DOHH2 (cell line): ENCODE measurements at regions not wholly inside any gene's neighbourhood (a gene's known extent, or its start where the extent isn't known, plus 50 kb on each side); places are given as distances from the start of the nearest gene placed in this dataset.

Source experiments
- H3F3A ChIP-seq: fragments of 200-600 bp; sonication (generic), shearing (Covaris generic); 2 replicates; pipeline ENCODE4 v1.6.0; 2016; ENCODE audit warnings: antibody characterized with exemption, mild to moderate bottlenecking; ENCODE audit not compliant: control insufficient read depth, insufficient read depth
- H3K27ac ChIP-seq: fragments of 200-600 bp; sonication (generic); 2 replicates; pipeline ENCODE4 v1.5.1; 2014; ENCODE audit warnings: low read depth, mild to moderate bottlenecking, low read length, moderate library complexity
- H3K27me3 ChIP-seq: fragments of 200-600 bp; sonication (generic); 2 replicates; pipeline ENCODE4 v1.6.1; 2014; ENCODE audit warnings: mild to moderate bottlenecking, low read length, mixed read lengths; ENCODE audit not compliant: control insufficient read depth
- H3K36me3 ChIP-seq: fragments of 200-600 bp; sonication (generic); 2 replicates; pipeline ENCODE4 v1.6.1; 2014; ENCODE audit warnings: mild to moderate bottlenecking, low read length, moderate library complexity, mixed read lengths; ENCODE audit not compliant: control insufficient read depth
- H3K4me1 ChIP-seq: fragments of 200-600 bp; sonication (generic); 2 replicates; pipeline ENCODE4 v1.6.1; 2014; ENCODE audit warnings: mild to moderate bottlenecking, low read length, mixed read lengths; ENCODE audit not compliant: control insufficient read depth
- H3K4me2 ChIP-seq: fragments of 200-600 bp; sonication (generic); 2 replicates; pipeline ENCODE4 v1.6.0; 2014; ENCODE audit warnings: mild to moderate bottlenecking, low read length, moderate library complexity
- H3K4me3 ChIP-seq: fragments of 200-600 bp; sonication (generic); 2 replicates; pipeline ENCODE4 v1.5.1; 2014; ENCODE audit warnings: mild to moderate bottlenecking, low read length, mixed read lengths
- H3K79me2 ChIP-seq: fragments of 200-600 bp; sonication (generic); 2 replicates; pipeline ENCODE4 v1.6.1; 2014; ENCODE audit warnings: mild to moderate bottlenecking, low read length, mixed read lengths; ENCODE audit not compliant: control insufficient read depth
- H3K9me2 ChIP-seq: fragments of 200-600 bp; sonication (generic); replicated peaks from 2 replicates; pipeline ENCODE4 v1.6.1; 2014; ENCODE audit warnings: mild to moderate bottlenecking, low read length, mixed read lengths; ENCODE audit not compliant: control insufficient read depth
- H3K9me3 ChIP-seq: fragments of 200-600 bp; sonication (generic); 2 replicates; pipeline ENCODE4 v1.6.1; 2014; ENCODE audit warnings: antibody characterized with exemption, low read length, mixed read lengths; ENCODE audit not compliant: control insufficient read depth, insufficient read depth
- H4K20me1 ChIP-seq: fragments of 200-600 bp; sonication (generic); 2 replicates; pipeline ENCODE4 v1.6.0; 2014; ENCODE audit warnings: low read depth, mild to moderate bottlenecking, antibody characterized with exemption, low read length, moderate library complexity; ENCODE audit not compliant: control insufficient read depth, insufficient read depth
- EZH2phosphoT487 ChIP-seq: fragments of 200-600 bp; sonication (generic); IDR thresholded peaks from 2 replicates; pipeline ENCODE4 v1.6.1; 2017; ENCODE audit warnings: borderline replicate concordance, mild to moderate bottlenecking, antibody characterized with exemption, low read length, moderate library complexity, mixed read lengths
- TF ChIP-seq, protein P1 (sequence below): fragments of 200-600 bp; sonication (generic); IDR thresholded peaks from one replicate; pipeline ENCODE4 v1.5.1; 2014; ENCODE audit warnings: antibody characterized with exemption, mild to moderate bottlenecking, low read depth, low read length; ENCODE audit not compliant: poor library complexity, severe bottlenecking

DNA sequence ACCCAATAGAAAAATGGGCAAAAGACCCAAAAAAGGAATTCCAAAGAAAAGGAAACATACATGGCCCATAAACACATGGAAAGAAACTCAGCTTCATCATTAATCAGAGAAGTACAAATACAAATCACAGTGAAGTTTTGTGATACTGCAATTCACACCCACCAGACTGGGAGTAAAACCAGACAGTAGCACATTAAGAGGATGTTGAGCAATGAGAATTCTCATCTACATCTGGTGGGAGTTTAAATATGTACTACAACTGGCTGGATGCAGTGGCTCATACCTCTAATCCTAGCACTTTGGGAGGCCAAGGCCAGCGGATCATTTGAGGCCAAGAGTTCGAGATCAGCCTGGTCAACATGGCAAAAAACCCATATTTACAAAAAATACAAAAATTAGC lies 125.7 kb upstream of the PHACTR1 start:
- H3K27ac ChIP-seq: no peak overlapping the region
- H3K9me2 ChIP-seq: no peaks in the 10 kb centered on the region
- no peak overlapping the region for H3K4me3 ChIP-seq

DNA sequence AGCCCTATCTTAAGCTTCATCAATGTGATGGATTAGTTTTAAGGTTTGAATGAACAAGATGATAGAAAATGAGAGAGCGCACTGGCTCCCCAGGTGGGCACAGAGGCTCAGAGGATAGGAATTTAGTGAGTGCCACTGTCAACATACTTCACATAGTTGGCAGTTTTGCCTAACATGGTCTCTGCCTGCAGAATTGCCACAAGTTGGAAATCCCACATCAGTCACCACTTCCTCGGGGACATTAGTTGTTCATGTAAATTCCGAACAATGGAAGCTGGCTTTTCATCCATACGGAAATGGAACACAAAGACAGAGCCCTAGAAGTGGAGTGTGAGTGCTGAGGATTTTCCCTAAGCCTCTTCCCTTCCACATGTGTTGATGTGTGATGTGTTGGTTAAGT lies 123.9 kb upstream of the PHACTR1 start:
- Histone ChIP-seq H3K9me2 (no peaks in the 10 kb centered on the region), H4K20me1 (no peaks in the 10 kb centered on the region), H3K4me1 (peaks cover 53% of the 10 kb centered on the region), H3F3A (0 out of 2 replicates have a peak, but pooled peaks cover 5% of the 10 kb centered on the region), H3K4me3 (no peak overlapping the region), H3K27ac (no peak overlapping the region), H3K79me2 (no peaks in the 10 kb centered on the region), H3K9me3 (no peaks in the 10 kb centered on the region), H3K27me3 (no peaks in the 10 kb centered on the region), H3K4me2 (no peak overlapping the region), H3K36me3 (no peaks in the 10 kb centered on the region)
- TF ChIP-seq, protein P1, sequence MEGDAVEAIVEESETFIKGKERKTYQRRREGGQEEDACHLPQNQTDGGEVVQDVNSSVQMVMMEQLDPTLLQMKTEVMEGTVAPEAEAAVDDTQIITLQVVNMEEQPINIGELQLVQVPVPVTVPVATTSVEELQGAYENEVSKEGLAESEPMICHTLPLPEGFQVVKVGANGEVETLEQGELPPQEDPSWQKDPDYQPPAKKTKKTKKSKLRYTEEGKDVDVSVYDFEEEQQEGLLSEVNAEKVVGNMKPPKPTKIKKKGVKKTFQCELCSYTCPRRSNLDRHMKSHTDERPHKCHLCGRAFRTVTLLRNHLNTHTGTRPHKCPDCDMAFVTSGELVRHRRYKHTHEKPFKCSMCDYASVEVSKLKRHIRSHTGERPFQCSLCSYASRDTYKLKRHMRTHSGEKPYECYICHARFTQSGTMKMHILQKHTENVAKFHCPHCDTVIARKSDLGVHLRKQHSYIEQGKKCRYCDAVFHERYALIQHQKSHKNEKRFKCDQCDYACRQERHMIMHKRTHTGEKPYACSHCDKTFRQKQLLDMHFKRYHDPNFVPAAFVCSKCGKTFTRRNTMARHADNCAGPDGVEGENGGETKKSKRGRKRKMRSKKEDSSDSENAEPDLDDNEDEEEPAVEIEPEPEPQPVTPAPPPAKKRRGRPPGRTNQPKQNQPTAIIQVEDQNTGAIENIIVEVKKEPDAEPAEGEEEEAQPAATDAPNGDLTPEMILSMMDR: no peak
- TF ChIP-seq EZH2phosphoT487: no peak

More for the DNA sequence above, 125.7 kb upstream of the PHACTR1 start:
- Histone ChIP-seq H3K4me2 (no peak overlapping the region), H3K9me3 (no peaks in the 10 kb centered on the region), H3K79me2 (no peaks in the 10 kb centered on the region), H3K27me3 (no peaks in the 10 kb centered on the region), H4K20me1 (no peaks in the 10 kb centered on the region), H3F3A (0 out of 2 replicates have a peak, but pooled peaks cover 4% of the 10 kb centered on the region), H3K36me3 (no peaks in the 10 kb centered on the region), H3K4me1 (peaks cover 38% of the 10 kb centered on the region)
- TF ChIP-seq EZH2phosphoT487: no peak
- TF ChIP-seq, protein P1: no peak

DNA sequence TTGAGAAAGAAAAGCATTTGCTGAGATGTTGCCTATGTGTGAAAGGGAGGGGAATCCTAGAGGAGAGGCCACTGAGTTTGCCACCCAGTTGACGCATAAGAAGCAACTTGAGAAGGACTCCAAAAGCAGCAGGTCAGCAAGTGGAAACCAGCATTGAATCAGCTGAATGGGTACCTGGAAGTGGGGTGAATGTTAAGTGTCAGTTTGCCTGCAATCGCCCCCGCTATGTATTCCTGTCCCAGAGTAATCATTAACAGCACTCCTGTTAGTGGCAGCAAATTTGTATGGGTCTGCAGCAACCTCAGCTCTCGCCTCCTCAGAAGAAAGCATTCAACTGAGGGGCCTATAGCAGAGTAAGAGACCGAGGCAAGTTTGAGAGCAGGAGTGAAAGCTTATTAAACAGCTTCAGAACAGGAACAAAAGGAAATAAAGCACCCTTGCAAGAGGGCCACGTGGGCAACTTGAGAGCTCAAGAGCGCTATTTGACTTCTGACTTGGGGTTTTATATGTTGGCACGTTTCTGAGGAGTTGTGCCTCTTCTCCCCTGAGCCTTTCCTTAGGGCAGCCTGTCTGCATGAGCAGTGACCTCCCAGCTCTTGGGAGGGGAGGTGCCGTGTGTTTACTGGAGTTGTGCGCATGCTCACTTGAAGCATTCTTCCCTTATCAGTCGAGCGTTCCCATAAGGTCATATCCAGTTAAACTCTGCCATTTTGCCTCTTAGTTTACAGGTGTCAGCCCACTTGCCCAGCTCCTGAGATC lies 122.6 kb upstream of the PHACTR1 start:
- H3K4me3 ChIP-seq: peak overlapping the region; percentile 56
- 0 out of 2 replicates have a peak, but pooled peaks cover 5% of the 10 kb centered on the region for H3F3A ChIP-seq
- TF ChIP-seq EZH2phosphoT487: no peak
- TF ChIP-seq, protein P1: no peak
- H3K36me3 ChIP-seq: no peaks in the 10 kb centered on the region
- H3K27me3 ChIP-seq: no peaks in the 10 kb centered on the region
- no peaks in the 10 kb centered on the region for H4K20me1 ChIP-seq
- H3K9me2 ChIP-seq: no peaks in the 10 kb centered on the region
- H3K9me3 ChIP-seq: no peaks in the 10 kb centered on the region
- H3K27ac ChIP-seq: peak overlapping the region; percentile 75
- peaks cover 59% of the 10 kb centered on the region for H3K4me1 ChIP-seq
- H3K4me2 ChIP-seq: peak overlapping the region; percentile 73
- H3K79me2 ChIP-seq: no peaks in the 10 kb centered on the region
